ENCODE measurements at regions not wholly inside any gene's neighbourhood (a gene's known extent, or its start where the extent isn't known, plus 50 kb on each side); places are given as distances from the start of the nearest gene placed in this dataset.
"Not testable (repeated sequence)": the region's sequence is repeated elsewhere in the genome, so short reads cannot be mapped to it uniquely, and the experiment has no call there.

DNA sequence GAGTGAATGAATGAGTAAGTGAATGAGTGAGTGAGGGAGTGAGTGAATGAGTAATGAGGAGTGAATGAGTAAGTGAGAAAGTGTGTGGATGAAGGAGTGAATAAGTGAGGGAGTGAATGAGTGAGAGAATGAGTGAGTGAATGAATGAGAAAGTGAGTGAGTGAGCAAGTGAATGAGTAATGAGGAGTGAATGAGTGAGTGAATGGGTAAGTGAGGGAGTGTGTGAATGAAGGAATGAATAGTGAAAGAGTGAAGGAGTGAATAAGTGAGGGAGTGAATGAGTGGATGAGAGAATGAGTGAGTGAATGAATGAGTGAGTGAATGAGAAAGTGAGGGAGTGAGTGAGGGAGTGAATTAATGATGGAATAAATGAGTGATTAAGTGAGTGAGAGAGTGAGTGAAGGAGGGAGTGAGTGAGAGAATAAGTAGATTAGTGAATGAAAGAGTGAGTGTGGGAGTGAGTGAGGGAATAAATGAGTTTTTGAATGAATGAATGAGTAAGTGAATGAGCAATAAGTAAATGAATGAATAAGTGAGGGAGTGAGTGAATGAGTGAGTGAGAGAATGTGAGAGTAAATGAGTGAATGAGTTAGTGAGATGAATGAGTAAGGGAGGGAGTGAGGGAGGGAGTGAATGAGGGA, 364.5 kb downstream of the ADGRD1 start:
- no peak for DNase-seq

GRCh38 chr12:131321988-131322387, 368.3 kb downstream of the ADGRD1 start:
- DNase-seq: no peak

DNA sequence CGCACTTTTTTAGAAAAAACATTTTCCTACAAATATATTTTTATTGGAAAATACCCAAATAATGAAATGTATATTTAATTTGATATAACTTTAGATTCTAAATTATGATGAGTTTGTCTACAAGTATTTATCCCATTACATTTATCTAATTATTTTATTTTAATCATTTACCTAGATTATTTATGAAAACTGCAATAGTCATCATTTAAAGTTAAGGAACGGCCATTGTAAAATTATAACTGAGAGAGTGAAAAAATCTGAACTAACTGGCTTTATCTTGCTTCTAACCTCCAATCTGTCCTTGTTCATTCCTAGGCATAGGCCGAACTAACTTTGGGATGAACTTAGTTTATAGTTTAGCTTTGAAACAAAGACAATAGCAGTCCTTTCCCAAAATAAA, 368.8 kb downstream of the ADGRD1 start:
- DNase-seq: not testable (repeated sequence)

- no peak for DNase-seq
Observed at GRCh38 chr12:131323879-131324278, 370.2 kb downstream of the ADGRD1 start.

GRCh38 chr12:131327521-131328488, 374.1 kb downstream of the ADGRD1 start:
- DNase-seq: no peak

DNA sequence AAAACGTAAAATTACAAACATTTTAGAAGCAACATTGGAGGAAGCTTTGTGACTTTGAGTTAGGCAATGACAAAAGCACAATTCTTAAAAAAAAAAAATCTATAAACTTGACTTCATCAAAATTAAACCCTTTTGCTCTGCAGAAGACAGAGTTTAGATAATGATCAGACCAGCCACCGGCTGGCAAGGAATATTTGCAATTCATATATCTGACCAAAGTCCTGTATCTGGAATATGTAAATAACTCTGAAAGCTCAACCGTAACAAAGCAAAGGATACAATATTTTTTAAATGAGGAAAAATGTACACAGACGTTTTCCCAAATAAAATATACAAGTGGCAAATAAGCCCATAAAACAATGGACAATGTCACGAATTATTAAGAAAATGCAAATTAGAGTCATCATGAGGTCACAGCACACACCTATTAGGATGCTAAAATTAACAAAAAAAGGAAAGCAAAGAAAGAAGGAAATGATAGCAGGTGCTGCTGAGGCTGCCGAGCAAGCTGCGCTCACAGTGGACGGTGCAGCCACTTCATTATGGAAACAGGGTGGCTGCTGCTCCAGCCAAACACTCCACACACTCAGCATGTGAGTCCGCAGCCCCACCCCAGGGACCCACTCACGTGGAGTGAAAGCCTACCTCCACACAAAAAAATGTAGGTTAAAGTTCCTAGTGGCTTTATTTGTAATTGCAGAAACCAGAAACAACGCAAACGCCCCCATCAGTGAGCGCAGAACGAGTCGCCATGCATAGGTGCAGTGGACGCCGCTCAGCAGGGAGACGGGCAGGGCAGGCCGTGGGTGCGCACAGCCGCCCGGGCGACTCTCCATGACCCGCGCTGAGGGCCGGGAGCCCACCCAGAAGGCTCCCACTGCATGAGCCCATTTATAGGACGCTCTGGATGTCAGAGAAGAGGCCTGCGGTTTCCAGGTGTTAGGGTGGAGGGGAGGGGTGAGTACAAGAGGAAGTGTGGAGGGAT, 375.4 kb downstream of the ADGRD1 start:
- not testable (repeated sequence) for DNase-seq

- DNase-seq: no peak
Observed at GRCh38 chr12:131330106-131330815, 376.6 kb downstream of the ADGRD1 start.

- no peak for DNase-seq
Observed at GRCh38 chr12:131331148-131331750, 377.5 kb downstream of the ADGRD1 start.

GRCh38 chr12:131332224-131332623, 378.5 kb downstream of the ADGRD1 start:
- no peak for DNase-seq

GRCh38 chr12:131333136-131333535, 377.8 kb upstream of the SFSWAP start:
- DNase-seq: no peak

GRCh38 chr12:131333621-131334440, 377.1 kb upstream of the SFSWAP start:
- DNase-seq: no peak

DNA sequence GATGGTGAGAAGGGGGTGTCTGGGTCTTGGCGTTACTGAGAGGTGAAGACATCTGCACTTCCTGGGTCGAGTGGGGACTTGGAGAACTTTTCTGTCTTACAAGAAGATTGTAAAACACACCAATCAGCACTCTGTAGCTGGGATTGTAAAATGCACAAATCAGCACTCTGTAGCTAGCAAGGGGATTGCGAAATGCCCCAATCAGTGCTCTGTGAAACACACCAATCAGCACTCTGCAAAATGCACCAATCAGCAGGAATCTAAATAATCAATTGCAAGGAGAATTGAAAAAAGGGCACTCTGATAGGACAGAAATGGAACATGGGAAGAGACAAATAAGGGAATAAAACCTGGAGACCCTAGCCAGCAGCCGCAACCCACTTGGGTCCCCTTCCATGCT, 376.1 kb upstream of the SFSWAP start:
- no peak for DNase-seq

GRCh38 chr12:131335456-131335855, 375.4 kb upstream of the SFSWAP start:
- DNase-seq: no peak

GRCh38 chr12:131337861-131338260, 373.0 kb upstream of the SFSWAP start:
- DNase-seq: not testable (repeated sequence)

- DNase-seq: no peak
Observed at GRCh38 chr12:131340616-131341210, 370.2 kb upstream of the SFSWAP start.

DNA sequence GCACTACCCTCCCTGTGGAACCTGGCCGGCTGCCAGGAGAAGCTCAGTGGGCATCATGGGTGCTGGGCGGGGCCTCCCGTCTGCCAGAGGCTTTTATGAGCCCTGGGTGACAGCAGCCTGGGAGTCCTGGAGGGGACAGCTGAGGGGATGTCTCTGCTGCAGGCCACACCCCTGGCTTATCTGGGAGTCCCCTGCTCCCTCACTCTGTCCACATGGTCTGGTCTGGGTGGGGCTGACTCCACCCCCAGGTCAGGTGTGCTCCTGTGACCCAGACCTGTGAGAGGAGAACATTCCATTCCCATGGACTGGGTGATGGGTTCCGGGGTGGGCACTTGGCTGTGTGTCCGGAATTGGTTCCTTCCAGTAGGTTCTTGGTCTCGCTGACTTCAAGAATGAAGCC, 369.3 kb upstream of the SFSWAP start:
- not testable (repeated sequence) for DNase-seq

- DNase-seq: not testable (repeated sequence)
Observed at GRCh38 chr12:131343436-131343835, 367.5 kb upstream of the SFSWAP start.

- DNase-seq: not testable (repeated sequence)
Observed at GRCh38 chr12:131344715-131345520, 366.0 kb upstream of the SFSWAP start.
